ENCODE measurements at regions not wholly inside any gene's neighbourhood (a gene's known extent, or its start where the extent isn't known, plus 50 kb on each side); places are given as distances from the start of the nearest gene placed in this dataset.
"Not testable (repeated sequence)": the region's sequence is repeated elsewhere in the genome, so short reads cannot be mapped to it uniquely, and the experiment has no call there.

DNA sequence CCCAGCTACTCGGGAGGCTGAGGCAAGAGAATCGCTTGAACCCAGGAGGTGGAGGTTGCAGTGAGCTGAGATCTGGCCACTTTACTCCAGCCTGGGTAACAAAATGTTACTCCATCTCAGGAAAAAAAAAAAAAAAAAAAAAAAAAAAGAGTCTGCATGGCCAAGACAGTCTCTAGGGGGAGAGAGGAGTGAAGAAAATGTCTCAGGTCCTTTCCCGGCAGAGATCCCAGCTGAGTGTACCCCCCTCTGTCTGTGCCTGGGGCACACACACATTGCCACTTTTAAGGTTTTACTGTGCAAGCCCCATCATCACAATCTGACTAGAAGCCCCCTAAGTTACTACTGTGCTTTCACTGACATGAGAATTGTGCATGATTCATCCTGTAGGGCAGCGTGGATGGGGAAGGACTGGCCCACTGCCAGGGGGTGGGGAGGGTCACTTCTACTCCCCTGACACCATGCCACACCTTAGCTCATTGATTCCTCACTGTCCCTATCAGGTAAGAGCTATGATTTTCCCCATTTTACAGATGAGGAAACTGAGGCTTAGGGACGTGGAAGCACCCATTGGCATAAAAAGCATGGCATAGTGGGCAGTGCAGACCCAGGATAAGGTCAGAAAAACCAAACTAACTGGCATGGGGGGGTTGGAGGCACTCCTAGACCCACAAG lies 102.3 kb upstream of the LARP1 start:
- no peak for DNase-seq

DNA sequence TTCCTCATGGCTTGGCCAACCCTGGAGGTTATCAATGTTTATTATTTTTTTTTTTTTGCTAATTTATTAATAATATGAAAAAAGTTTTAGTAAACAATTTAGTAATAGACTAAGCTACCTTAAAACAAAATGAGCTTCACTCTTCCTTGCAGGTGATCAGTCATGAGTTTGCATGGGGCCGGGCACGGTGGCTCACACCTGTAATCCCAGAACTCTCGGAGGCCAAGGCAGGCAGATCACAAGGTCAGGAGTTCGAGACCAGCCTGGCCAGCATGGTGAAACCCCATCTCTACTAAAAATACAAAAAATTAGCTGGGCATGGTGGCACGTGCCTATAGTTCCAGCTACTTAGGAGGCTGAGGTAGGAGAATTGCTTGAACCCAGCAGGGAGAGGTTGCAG lies 103.4 kb upstream of the LARP1 start:
- not testable (repeated sequence) for DNase-seq

DNA sequence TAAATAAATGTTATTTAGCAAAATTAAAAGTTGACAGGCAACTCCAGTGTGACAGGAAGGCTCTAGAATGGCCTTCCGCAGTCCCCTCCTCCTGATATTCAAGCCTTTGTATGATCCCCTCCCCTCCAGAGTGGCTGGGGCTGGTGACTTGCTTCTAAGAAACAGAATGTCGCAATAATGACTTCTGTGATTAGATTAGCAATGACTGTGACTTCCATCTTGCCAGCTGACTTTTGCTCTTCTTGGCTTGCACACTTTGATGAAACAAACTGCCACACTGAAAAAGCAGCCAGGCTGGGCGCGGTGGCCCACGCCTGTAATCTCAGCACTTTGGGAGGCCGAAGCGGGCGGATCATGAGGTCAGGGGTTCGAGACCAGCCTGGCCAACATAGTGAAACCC lies 106.5 kb upstream of the LARP1 start:
- no peak for DNase-seq

DNA sequence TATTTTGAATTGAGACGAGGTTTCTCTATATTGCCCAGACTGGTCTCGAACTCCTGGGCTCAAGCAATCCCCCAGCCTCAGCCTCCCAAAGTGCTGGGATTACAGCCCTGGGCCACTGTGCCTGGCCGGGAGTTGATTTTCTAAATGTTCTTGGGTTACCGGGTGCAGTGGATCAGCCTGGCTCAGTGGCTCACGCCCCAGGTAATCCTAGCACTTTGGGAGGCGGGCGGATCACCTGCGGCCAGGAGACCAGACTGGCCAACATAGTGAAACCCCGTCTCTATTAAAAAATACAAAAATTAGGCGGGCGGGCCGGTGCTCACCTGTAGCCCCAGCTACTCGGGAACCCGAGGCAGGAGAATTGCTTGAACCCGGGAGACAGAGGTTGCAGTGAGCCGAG lies 106.9 kb upstream of the LARP1 start:
- DNase-seq, result no peak

DNA sequence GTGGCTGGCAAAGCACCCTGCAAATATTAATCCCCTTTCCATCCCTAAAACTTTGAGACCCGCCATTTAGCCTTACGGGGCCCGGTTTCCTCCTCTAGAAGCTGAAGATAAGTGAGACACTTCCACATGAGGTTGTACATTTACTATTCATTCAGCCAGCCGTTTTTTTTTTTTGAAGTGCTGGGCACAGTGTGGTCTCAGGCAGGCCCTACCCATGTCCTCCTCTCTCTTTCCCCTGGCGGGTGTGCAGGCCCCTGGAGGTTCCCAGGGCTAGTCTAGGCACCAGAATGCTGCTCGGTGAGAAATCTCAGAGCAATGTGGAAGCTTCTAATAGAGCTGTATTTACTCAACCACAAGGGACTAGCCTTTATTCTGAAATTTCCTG lies 107.4 kb upstream of the LARP1 start:
- DNase-seq, result no peak

DNA sequence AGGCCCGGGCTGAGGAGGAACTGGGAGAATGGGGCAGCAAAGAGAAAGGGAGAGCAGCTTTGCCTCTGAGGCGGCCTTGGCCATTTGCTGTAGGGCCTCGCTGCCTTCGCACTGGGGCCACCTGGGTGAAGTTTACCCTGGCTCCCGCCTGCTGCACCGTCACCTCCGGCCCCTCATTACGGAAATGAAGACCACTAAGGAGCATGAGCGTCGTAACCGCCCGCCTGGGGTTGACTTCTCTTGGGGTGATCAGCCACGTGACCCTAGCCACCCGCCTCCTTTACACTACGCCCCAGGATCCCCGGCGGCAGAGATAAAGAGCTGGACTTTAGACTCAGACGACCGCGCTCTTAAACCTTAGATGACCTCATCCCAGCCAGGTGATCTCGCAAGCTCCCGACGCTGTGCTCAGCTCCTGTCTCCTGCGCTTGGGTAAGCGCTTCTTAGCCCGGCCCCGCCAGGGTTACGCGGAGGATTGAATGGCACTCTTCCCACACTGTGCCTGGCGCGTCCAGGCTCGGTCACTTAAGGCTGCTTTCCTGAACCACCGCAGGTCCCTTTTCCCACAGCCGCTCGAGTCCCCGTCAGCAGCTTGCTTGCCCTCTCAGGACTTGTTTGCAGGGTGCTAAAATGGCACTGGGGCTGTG lies 107.9 kb upstream of the LARP1 start:
- DNase-seq, result no peak

DNA sequence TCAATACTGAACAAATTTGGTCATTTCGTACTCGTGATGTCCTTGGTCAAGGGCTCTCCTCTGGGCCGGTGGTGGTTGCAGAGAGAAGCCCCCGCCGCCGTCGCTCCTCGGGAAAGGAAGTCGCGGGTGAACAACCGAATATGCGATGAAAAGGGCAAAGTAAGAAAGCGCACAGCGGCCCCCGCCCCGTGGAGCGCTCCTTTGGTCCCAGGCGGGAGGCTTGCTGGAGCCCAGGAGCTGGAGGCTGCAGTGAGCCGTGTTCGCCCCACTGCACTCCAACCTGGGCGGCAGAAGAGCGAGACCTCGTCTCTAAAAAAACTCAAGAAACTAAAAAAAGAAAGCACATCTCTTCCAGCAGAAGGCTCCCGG lies 108.4 kb upstream of the LARP1 start:
- DNase-seq, result no peak

DNA sequence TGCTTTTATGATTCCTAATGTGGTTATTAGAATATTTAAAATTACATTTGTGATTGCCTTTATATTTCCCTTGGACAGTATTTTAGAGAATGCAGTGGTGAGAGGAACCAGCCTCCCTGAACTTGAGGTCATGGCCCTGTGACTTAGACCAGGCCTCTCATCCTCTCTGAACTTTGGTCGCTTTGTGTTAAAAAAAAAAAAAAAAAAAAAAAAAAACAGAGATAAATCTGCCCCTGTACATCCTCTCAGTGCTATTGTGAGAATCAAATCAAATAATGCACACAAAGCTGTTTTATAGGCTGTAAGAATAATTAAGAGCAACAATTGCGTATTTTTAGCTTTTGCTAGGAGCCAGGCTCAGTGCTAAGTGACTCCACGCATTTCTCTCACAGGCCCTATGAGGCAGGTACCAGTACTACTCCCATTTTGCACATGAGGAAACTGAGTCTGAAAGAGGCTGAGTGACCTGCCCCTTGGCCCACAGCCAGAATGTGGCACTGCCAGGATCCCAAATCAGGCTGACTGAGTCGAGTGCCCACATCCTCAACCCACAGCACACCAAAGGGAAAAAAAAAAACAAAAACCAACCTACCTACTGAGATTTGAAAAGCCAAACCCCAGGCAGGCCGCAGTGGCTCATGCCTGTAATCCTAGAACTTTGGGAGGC lies 110.3 kb upstream of the LARP1 start:
- DNase-seq, result no peak

DNA sequence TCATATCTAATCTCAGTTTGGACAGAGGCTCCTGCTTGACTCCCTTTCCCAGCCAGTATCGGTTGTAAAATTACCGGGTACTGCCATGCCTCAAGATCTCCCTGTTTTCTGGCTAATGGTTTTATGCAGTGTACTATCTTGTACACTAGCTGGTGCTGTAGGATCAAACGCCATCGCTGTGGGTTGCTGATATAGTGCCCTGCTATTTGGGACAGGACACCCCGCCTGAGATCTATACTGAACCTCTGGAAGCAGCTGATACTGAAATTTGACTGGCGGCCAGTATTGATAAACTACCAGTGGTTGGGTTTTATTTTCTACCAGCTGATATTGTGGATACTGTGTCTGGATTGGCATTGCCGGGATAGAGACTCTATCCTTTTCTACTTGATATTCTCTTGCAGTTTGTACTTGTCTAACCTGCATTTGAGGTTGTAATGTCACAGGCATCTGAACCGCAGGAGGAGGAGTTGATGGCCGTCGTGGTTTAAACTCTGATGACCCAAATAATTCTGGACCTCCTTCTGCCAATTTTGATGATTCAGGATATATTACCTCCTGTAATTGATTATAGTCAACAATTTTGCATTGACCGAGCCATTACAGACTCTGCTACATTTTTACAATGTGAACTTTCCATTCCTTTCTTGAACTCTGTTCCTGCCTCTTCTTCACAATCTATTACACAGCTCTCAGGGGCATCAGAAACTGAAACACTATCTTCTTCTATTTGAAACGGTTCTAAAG lies 112.5 kb upstream of the LARP1 start:
- no peak for DNase-seq

DNA sequence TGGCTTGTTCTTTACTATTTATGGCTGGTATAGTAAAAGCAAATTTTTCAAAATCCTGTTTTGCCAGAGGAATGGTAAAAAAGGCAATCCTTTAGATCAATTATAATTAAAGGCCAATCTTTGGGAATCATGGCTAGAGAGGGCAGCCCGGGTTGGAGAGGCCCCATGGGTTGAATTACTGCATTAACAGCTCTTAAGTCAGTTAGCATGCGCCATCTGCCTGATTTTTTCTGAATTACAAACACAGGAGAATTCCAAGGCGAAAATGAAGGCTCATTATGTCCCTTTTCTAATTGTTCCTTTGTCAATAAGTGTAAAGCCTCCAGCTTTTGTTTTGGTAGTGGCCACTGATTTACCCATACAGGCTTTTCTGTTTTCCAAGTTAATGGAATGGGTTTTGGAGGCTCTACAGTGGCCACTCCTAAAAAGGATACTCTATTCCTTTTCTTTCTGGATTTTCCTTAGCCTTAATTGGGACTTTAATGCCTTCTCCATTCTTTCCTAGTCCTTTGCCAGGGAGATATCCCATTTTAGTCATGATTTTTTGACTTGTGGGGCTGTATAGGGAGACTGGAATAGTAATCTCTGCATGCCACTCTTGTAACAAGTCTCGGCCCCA lies 114.9 kb upstream of the LARP1 start:
- DNase-seq, result not testable (repeated sequence)

DNA sequence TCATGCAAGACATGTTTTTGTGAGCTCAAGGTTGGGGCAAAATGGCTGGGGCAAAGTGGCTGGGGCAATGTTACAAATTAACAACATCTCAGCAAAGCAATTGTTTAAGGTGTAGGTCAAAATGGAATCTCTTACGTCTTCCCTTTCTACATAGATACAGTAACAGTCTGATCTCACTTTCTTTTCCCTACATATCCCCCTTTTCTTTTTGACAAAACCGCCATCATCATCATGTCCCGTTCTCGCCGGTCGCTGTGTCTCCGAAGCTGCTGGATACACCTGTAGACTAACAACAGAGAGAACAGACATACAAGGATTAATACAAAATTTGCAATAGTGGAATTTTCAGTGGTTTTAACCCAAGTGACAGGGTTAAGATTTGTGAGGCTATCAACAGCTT lies 118.4 kb upstream of the LARP1 start:
- DNase-seq, result not testable (repeated sequence)

DNA sequence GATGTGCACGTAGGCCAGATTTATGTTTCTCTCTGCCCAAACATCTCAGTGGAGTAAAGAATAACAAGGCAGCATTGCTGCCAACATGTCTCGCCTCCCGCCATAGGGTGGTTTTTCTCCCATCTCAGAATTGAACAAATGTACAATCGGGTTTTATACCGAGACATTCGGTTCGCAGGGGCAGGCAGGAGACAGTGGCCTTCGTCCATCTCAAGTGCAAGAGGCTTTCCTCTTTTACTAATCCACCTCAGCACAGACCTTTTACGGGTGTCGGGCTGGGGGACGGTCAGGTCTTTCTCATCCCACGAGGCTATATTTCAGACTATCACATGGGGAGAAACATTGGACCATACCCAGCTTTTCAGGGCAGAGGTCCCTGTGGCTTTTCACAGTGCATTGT lies 118.9 kb upstream of the LARP1 start:
- DNase-seq, result not testable (repeated sequence)

DNA sequence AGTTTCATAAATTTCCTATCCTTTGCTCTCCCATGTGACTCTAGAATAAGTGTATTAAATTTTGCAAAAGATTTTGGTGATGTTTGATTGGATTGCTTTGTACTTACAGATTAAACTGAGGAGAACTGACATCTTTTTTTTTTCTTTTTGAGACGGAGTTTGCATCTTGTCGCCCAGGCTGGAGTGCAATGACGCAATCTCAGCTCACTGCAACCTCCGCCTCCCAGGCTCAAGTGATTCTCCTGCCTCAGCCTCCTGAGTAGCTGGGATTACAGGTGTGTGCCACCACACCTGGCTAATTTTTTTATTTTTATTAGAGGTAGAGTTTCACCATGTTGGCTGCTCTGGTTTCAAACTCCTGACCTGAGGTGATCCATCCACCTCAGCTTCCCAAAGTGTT lies 121.4 kb upstream of the LARP1 start:
- DNase-seq, result not testable (repeated sequence)

DNA sequence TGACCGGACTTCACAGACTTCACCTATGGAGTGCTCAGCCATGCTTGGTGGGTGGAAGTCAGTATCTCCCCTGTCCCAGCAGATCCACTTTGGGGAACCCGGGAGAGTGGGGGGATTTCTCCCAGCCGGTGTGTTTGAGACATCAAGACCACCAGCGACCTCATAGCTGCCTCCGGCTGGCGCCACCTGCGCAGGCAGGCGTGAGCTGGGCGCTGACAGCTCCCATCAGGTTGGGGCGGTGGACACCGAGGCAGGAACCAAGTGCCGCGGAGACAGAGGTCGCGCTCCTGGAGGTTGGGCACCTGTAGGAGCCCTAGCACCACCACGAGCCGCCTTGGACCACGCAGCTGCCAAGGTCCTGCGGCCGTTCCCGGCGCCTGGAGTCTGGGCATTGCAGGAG lies 124.0 kb upstream of the LARP1 start:
- no peak for DNase-seq

DNA sequence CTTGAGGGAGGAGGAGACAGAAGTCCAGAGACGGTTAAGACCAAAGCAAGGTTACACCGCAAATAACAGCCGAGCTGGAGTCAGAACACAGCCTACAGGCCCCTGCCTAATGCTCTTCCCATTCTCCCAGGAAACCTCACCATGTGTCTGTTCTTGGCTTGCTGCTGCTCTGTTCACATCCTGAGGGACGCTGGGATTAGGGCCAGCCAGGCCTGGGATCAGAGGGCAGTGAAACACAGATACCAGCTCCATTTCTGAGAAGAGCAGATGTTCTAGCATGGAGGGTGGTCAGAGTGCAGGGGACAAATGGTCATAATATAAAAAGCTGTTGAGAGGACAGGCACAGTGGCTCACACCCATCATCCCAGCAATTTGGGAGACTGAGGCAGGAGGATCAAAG lies 124.8 kb upstream of the LARP1 start:
- no peak for DNase-seq

DNA sequence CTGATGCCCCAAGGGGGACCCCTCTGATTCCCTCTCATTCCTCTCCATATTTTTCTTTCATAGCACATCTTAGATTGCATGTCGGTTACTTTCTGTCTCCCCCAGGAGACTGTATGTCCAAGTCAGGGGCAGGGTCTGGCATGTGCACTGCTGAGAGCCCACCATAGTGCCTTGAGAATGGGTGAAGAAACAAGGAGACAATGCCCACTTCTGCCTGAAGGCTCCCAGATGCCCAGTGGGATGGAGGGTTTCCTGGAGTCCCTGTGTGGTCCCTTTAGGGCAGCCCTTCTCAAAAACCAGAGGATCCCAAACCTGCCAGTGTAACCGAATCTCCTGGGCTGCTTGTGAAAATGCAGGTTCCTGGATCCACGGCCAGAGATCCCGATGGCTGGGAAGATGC lies 126.5 kb upstream of the LARP1 start:
- no peak for DNase-seq

DNA sequence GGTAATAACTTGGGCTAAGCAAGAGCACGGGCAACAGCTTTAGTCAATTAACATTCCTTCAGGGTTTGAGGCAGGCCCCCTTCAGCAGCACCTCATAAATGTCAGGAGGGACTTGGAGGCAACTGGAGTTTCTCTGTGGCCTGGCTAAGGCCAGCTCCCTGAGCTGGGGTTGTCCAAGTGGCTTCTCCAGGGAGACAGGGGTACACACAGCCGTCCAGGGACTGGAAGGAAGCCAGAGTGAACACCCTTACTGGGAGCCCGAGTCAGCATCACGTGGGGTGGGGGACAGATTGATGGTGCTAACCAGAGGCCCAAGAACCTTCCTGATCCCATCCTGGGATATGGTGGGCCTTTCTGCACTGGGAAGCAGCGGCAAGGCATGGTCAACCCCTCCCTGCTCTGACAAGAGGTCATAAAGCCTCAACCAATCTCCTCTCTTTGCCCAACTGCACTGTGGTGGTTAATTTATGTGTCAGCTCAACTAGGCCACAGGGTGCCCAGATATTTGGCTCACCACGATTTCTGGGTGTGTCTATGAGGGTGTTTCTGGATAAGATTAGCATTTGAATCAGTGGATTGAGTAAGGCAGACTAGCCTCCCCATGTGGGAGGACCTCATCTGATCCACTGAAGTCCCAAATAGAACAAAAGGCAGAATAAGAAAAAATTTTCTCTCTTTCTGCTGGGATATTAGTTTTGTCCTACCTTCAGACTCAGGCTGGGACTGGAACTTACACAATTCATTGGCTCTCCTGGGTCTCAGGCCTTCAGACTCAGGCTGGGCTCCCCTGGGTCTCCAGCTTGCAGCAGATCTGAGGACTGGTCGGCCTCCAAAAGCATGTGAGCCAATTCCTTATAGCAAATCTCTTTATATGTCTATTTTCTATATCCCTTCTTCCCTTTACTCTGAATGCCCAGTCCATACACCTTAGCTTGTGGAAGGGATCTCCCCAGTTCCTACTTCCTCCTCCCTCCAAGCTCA lies 127.2 kb upstream of the LARP1 start:
- no peak for DNase-seq

DNA sequence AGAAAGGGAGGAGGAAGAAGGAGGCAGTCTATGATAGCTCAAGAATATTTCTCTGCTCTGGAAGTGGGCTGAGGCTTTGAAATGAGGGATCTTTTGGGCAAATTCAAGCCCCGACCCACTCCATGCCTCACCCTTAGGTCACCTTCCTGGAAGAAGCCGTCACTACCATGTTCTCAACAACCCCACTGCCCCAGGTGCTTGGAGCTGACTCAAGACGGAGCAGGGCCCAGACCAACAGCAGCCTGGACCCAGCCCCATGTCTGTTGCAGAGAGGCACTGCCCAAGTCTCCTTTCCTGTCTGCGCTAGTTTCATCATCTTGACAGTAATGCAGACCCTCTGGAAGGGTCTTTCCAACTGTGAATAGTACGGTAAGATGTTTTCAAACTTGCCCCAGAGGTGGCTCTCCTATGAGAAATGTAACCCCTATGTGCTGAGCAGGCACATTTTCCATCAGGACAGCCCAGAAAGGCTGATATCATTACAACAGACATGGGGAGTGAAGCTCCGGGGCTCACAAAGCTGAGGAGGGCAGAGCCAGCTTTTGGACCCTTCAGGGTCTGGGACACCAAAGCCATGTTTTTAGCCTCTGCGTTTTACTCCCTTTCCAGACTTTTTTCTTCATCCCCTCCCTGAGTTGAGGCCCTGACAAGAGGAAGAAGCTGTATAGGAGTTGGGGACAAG lies 128.2 kb upstream of the LARP1 start:
- DNase-seq, result no peak

DNA sequence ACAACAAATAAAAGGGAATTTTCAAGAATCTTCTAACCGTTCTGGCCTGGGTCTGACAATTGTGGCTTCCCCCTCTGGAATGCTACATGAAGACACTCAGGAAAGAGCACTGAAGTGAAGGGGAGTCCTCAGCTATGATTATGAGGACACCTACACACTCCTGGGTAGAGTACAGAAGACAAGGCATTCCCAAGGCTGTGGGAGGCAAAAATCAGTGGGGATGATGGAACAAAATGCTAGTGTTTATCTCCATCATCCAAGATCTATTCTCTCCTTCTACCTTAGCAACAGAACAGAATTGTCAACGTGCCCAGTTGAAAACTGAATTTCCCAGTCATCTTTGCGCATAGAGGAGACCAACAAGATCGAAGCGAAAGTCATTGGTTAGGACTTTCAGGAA lies 130.1 kb upstream of the LARP1 start:
- no peak for DNase-seq

DNA sequence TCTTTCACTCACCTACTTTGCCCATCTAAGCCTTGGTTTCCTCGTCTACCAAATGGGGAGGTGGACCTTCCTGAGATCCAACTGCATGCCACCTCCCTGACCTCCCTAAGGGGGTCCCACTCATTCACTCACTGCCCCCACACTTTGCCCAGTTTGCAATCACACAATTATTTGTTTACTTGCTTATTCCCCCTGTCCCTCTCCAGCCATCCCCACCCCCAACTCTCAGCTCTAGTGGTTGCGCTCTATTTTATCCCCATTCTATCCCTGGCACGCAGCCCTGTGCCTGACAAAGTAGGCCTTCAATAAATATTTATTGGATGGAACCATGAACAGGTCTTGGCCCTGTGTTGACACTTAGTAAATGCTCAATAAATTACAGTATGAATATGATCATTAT lies 130.8 kb upstream of the LARP1 start:
- no peak for DNase-seq

DNA sequence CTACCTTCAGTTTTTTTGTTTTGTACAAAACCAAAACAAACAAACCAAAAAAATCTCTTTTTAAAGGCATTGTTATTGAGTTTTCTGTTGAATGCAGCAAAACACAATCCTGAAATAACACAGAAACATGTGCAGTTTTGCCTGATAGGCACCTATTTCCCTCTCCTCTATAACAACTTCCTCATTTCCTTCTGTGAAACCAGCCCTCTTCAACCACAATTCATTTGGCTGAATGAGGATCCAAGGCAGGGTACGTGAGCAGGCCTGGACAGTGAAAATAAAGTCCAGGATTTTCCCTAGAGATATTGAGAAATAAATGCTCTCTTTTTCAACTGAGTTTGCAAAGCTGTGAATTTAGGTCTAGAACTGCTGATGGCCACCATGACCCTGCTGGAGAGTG lies 134.8 kb upstream of the LARP1 start:
- DNase-seq, result no peak

DNA sequence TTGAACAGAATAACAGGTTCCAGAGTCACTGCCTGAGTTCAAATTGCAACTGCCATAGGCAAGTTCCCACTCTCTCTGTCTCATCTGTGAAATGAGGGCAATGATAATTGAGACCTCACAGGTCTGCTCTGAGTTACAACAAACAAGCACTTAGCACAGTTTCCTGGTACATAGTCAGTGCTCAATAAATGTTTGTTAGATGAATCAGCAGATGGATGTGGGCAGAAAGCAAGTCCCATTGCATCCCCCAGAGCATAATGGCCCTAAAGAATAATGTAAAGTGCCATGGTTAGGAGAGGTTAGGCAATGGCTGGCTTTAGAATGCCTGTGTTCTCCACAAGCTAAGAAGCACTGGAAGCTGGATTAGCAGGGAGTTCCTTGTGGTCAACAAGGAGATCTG lies 136.5 kb upstream of the LARP1 start:
- DNase-seq, result no peak
